ENCODE measurements at regions not wholly inside any gene's neighbourhood (a gene's known extent, or its start where the extent isn't known, plus 50 kb on each side); places are given as distances from the start of the nearest gene placed in this dataset.
"Not testable (repeated sequence)": the region's sequence is repeated elsewhere in the genome, so short reads cannot be mapped to it uniquely, and the experiment has no call there.

- no peak overlapping the region for H3K27ac ChIP-seq
- intact Hi-C loops (cut with DNase I), result no loop called here
- no peak for TF ChIP-seq POLR2A (IDR thresholded peaks at IDR 0.05)
- TF ChIP-seq CTCF (IDR thresholded peaks at IDR 0.05), result no peak
- H3K27me3 ChIP-seq, result no peaks in the 10 kb centered on the region
- no peaks in the 10 kb centered on the region for H3K9me3 ChIP-seq (replicated peaks in 1 of 3)
- H3K36me3 ChIP-seq (replicated peaks in 1 of 2), result no peaks in the 10 kb centered on the region
- no peak for DNase-seq
- no peaks in the 10 kb centered on the region for H3K4me1 ChIP-seq (replicated peaks in 1 of 2)
- WGBS, 4 donors, result 76 to 96% (median 87%) methylated on average over 1 to 2 of the region's 2 CpGs
- no peak overlapping the region for H3K4me3 ChIP-seq
Observed at GRCh38 chr12:27164330-27165040, 79.6 kb upstream of the STK38L start.

GRCh38 chr12:27165958-27166357 lies 78.1 kb upstream of the STK38L start:
- H3K27ac ChIP-seq; H3K36me3 ChIP-seq (replicated peaks in 1 of 2); H3K9me3 ChIP-seq (replicated peaks in 1 of 3); intact Hi-C loops (cut with DNase I); H3K4me3 ChIP-seq; DNase-seq; H3K4me1 ChIP-seq (replicated peaks in 1 of 2); H3K27me3 ChIP-seq: not testable (repeated sequence)
- 67 to 85% (median 81%) methylated on average over 1 of the region's 1 CpG for WGBS, 4 donors

DNA sequence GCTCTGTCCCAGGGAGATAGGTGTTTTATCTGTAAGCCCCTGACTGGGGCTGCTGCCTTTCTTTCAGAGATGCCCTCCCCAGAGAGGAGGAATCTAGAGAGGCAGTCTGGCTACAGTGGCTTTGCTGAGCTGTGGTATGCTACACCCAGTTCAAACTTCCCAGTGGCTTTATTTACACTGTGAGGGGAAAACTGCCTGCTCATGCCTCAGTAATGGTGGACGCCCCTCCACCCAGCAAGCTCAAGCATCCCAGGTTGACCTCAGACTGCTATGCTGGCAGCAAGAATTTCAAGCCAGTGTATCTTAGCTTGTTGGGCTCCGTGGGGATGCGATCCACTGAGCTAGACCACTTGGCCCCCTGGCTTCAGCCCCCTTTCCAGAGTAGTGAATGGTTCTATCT lies 72.6 kb upstream of the STK38L start:
- H3K36me3 ChIP-seq (replicated peaks in 1 of 2); H3K27me3 ChIP-seq; intact Hi-C loops (cut with DNase I); H3K9me3 ChIP-seq (replicated peaks in 1 of 3); H3K4me1 ChIP-seq (replicated peaks in 1 of 2); H3K4me3 ChIP-seq; H3K27ac ChIP-seq; DNase-seq: not testable (repeated sequence)
- 86 to 90% methylated on average over 3 of the region's 3 CpGs; no CpG with 5 or more reads in 2 of the 4 donors for WGBS, 4 donors

- Histone ChIP-seq H3K4me1 (replicated peaks in 1 of 2) (no peaks in the 10 kb centered on the region), H3K27ac (no peak overlapping the region), H3K27me3 (no peaks in the 10 kb centered on the region), H3K4me3 (no peak overlapping the region), H3K36me3 (replicated peaks in 1 of 2) (no peaks in the 10 kb centered on the region), H3K9me3 (replicated peaks in 1 of 3) (no peaks in the 10 kb centered on the region)
- intact Hi-C loops (cut with DNase I), result no loop called here
- DNase-seq, result no peak
- no peak for TF ChIP-seq POLR2A (IDR thresholded peaks at IDR 0.05)
- TF ChIP-seq CTCF (IDR thresholded peaks at IDR 0.05), result no peak
Observed at GRCh38 chr12:27176765-27177164, 67.3 kb upstream of the STK38L start.

DNA sequence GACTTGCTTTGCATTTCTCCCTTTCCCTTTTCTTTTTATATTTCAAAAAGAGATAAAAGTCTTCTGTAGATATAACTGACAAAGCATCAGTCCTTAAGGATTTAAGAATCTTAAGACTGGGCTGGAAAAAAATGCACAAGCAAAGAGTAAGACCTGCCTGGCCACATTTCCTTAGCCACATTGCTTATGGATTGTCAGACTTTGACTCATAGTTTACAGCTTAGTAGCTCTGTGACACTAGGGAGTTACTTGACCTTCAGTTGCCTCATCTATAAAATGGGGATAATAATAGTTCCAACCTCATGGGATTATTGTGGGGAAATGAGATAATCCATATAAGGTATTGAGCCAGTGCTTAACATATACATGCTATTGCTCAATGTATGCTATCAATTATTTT lies 66.4 kb upstream of the STK38L start:
- intact Hi-C loops (cut with DNase I), result no loop called here
- no peaks in the 10 kb centered on the region for H3K9me3 ChIP-seq (replicated peaks in 1 of 3)
- TF ChIP-seq CTCF (IDR thresholded peaks at IDR 0.05), result no peak
- no peak for TF ChIP-seq POLR2A (IDR thresholded peaks at IDR 0.05)
- H3K36me3 ChIP-seq (replicated peaks in 1 of 2), result no peaks in the 10 kb centered on the region
- no peak for DNase-seq
- no peak overlapping the region for H3K4me3 ChIP-seq
- no peaks in the 10 kb centered on the region for H3K27me3 ChIP-seq
- H3K27ac ChIP-seq, result no peak overlapping the region
- H3K4me1 ChIP-seq (replicated peaks in 1 of 2), result no peaks in the 10 kb centered on the region
